ENCODE measurements at regions not wholly inside any gene's neighbourhood (a gene's known extent, or its start where the extent isn't known, plus 50 kb on each side); places are given as distances from the start of the nearest gene placed in this dataset.

DNA sequence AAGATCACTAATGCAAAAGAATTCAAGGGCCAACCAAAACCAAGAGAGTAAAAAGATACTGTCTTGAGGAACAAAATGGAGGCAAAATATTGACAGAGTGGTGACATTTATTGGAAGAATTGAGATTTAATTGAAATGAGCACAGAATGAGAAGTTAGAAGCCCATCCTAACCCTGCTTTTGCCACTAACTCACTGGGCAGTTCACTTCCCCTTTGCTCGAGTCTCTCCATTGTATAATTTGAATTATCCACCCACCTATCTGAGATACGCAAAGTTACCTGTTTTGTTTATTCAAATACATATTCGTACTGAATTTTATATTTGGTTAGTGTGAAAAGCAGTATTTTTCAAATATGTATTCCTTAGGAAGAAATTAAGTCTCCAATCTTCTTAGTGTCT, 204.5 kb upstream of the PRDM1 start:
- no peak for TF ChIP-seq POLR2A (IDR thresholded peaks at IDR 0.05)
- TF ChIP-seq, protein P1, sequence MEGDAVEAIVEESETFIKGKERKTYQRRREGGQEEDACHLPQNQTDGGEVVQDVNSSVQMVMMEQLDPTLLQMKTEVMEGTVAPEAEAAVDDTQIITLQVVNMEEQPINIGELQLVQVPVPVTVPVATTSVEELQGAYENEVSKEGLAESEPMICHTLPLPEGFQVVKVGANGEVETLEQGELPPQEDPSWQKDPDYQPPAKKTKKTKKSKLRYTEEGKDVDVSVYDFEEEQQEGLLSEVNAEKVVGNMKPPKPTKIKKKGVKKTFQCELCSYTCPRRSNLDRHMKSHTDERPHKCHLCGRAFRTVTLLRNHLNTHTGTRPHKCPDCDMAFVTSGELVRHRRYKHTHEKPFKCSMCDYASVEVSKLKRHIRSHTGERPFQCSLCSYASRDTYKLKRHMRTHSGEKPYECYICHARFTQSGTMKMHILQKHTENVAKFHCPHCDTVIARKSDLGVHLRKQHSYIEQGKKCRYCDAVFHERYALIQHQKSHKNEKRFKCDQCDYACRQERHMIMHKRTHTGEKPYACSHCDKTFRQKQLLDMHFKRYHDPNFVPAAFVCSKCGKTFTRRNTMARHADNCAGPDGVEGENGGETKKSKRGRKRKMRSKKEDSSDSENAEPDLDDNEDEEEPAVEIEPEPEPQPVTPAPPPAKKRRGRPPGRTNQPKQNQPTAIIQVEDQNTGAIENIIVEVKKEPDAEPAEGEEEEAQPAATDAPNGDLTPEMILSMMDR (IDR thresholded peaks at IDR 0.05) = no peak
- Histone ChIP-seq H3K27ac (no peak overlapping the region), H3K4me1 (no peaks in the 10 kb centered on the region), H3K4me3 (no peak overlapping the region), H3K36me3 (ENCODE audit: low read depth, missing control alignments) (no peaks in the 10 kb centered on the region), H3K27me3 (no peaks in the 10 kb centered on the region), H3K9me3 (no peaks in the 10 kb centered on the region)
- DNase-seq = no peak
- 78 to 85% methylated on average over 3 of the region's 3 CpGs for WGBS, 2 donors
- intact Hi-C loops (cut with DNase I; ENCODE audit: low total_unique reads) = no loop called here

DNA sequence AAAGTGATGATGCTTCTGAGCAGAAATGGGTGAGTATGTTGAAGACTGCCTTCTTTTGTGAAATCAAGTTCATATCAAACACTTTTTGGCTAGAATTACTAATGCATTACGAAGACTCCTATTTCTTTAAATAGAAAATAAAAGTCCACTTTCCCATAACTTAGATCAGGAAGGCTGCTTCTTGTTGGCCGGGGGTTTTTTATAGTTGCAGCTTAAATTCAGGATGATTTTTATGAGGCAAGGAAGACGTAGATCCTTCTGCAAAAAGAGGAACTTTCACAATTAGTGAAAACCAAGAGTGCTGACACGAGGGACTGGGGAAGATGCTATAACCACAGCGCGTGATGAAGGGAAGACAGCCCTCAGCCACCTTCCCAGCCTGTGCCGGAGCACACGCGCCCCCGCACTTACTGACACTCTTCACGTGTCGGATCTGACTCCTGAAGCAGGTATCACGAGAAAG, 206.1 kb upstream of the PRDM1 start:
- peak; percentile 41 for DNase-seq
- no peak for TF ChIP-seq POLR2A (IDR thresholded peaks at IDR 0.05)
- TF ChIP-seq, protein P1 (IDR thresholded peaks at IDR 0.05) = no peak
- no peaks in the 10 kb centered on the region for H3K36me3 ChIP-seq (ENCODE audit: low read depth, missing control alignments)
- no peak overlapping the region for H3K4me3 ChIP-seq
- H3K27me3 ChIP-seq = no peaks in the 10 kb centered on the region
- no peaks in the 10 kb centered on the region for H3K9me3 ChIP-seq
- H3K4me1 ChIP-seq = no peaks in the 10 kb centered on the region
- WGBS, 2 donors = 35 to 41% methylated on average over 13 of the region's 13 CpGs
- H3K27ac ChIP-seq = no peak overlapping the region
- intact Hi-C loops (cut with DNase I; ENCODE audit: low total_unique reads) = no loop called here

DNA sequence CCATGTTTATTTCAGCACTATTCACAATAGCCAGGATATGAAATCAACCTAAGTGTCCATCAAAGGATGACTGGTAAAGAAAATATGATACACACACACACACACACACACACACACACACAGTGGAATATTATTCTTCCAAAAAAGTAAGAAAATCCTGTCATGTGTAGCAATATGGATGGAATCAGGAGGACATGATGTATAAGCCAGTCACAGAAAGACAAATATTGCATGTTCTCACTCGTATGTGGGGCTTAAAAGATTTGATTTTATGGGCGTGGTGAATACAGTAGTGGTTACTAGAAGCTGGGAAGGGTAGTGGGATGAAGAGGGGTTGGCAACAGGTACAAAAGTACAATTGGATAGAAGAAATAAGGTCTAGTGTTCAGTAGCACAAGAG, 207.0 kb upstream of the PRDM1 start:
- intact Hi-C loops (cut with DNase I; ENCODE audit: low total_unique reads) = no loop called here
- no peaks in the 10 kb centered on the region for H3K4me1 ChIP-seq
- no peak overlapping the region for H3K4me3 ChIP-seq
- TF ChIP-seq, protein P1 (IDR thresholded peaks at IDR 0.05) = no peak
- TF ChIP-seq POLR2A (IDR thresholded peaks at IDR 0.05) = no peak
- H3K9me3 ChIP-seq = no peaks in the 10 kb centered on the region
- H3K27me3 ChIP-seq = no peaks in the 10 kb centered on the region
- DNase-seq = no peak
- no peak overlapping the region for H3K27ac ChIP-seq
- 80 to 81% methylated on average over 2 of the region's 2 CpGs for WGBS, 2 donors
- H3K36me3 ChIP-seq (ENCODE audit: low read depth, missing control alignments) = no peaks in the 10 kb centered on the region

DNA sequence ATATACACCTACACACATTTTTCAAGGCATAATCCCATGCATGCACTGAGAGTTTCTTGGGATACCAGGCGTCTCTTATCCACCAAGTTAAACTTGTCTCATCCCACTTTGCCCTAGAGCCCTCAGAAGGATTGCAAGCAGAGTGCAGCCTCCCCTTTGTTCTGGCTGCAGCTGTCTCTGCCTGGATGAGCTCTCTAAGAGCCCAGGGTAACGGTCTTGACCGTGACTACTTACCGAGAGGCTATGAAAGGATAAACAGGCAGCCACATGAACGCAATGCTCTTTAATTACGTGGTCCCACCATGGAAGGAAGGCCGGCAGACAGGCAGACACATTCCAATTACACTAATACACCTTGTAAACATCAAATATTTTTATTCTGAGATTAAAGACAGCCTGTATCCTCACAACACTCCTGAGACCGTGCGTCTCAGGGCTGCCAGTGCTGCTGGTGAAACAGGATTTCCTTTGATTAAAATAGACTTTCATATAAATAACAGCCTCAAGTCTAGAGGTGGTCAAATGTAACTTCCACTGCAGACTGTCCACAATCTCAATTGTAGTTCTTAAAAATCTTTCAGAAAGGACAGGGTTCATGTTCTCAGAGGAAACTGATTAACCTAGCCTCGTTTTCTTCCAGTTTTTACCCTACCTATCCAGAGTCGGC, 210.0 kb upstream of the PRDM1 start:
- Histone ChIP-seq H3K4me3 (no peak overlapping the region), H3K9me3 (no peaks in the 10 kb centered on the region), H3K36me3 (ENCODE audit: low read depth, missing control alignments) (no peaks in the 10 kb centered on the region), H3K4me1 (no peaks in the 10 kb centered on the region), H3K27me3 (no peaks in the 10 kb centered on the region), H3K27ac (no peak overlapping the region)
- intact Hi-C loops (cut with DNase I; ENCODE audit: low total_unique reads) = no loop called here
- WGBS, 2 donors = 78 to 86% methylated on average over 11 of the region's 11 CpGs
- TF ChIP-seq, protein P1 (IDR thresholded peaks at IDR 0.05) = no peak
- no peak for TF ChIP-seq POLR2A (IDR thresholded peaks at IDR 0.05)
- DNase-seq = no peak

Data from testis (tissue), 2 donors.